Liver (tissue), 3 donors: ENCODE measurements at regions not wholly inside any gene's neighbourhood (a gene's known extent, or its start where the extent isn't known, plus 50 kb on each side); places are given as distances from the start of the nearest gene placed in this dataset.

Experiments used
- ATF3 ChIP-seq: IDR thresholded peaks from 2 replicates; pipeline ENCODE4 v1.6.1; 2016; ENCODE audit warnings: antibody characterized with exemption
- CTCF ChIP-seq: fragments of 150-350 bp; IDR thresholded peaks from 2 replicates; pipeline ENCODE4 v1.5.1; 2017; ENCODE audit warnings: improper control_type of control experiment, low read depth, low read length; ENCODE audit not compliant: missing input control
- EGR1 ChIP-seq, 2 donors: IDR thresholded peaks; 2 replicates each; pipeline ENCODE4 v1.6.1; 2016 to 2018; ENCODE audit warnings: antibody characterized with exemption in 2 of 2, low read depth in 2 of 2
- FOXA1 ChIP-seq: IDR thresholded peaks from 2 replicates; pipeline ENCODE4 v1.6.1; 2016; ENCODE audit warnings: antibody characterized with exemption
- GABPA ChIP-seq, 2 donors: IDR thresholded peaks in 1 of 2; conservative IDR thresholded peaks in 1 of 2; 2 replicates each; pipeline ENCODE4 v1.6.1; 2016; ENCODE audit warnings: antibody characterized with exemption in 2 of 2, mild to moderate bottlenecking in 1 of 2, moderate library complexity in 1 of 2
- HNF4A ChIP-seq, 2 donors: conservative IDR thresholded peaks; 2 replicates each; pipeline ENCODE4 v1.6.1; 2016; ENCODE audit warnings: antibody characterized with exemption in 2 of 2, mild to moderate bottlenecking in 2 of 2
- MAX ChIP-seq: IDR thresholded peaks from 2 replicates; pipeline ENCODE4 v1.6.1; 2016; ENCODE audit warnings: antibody characterized with exemption
- RAD21 ChIP-seq, 2 donors: IDR thresholded peaks; 2 replicates each; pipeline ENCODE4 v1.6.1; 2016; ENCODE audit warnings: antibody characterized with exemption in 2 of 2, mild to moderate bottlenecking in 2 of 2
- REST ChIP-seq: IDR thresholded peaks from 2 replicates; pipeline ENCODE4 v1.6.1; 2016; ENCODE audit warnings: antibody characterized with exemption, mild to moderate bottlenecking
- SP1 ChIP-seq: IDR thresholded peaks from 2 replicates; pipeline ENCODE4 v1.6.1; 2018; ENCODE audit warnings: antibody characterized with exemption, mild to moderate bottlenecking
- TAF1 ChIP-seq: conservative IDR thresholded peaks from 2 replicates; pipeline ENCODE4 v1.6.1; 2016; ENCODE audit warnings: antibody characterized with exemption, mild to moderate bottlenecking
- YY1 ChIP-seq: IDR thresholded peaks from 2 replicates; pipeline ENCODE4 v1.6.1; 2016; ENCODE audit warnings: antibody characterized with exemption, mild to moderate bottlenecking
- ZBTB33 ChIP-seq: IDR thresholded peaks from 2 replicates; pipeline ENCODE4 v1.6.1; 2016; ENCODE audit warnings: antibody characterized with exemption
- donor health status: healthy.
- donor health status: healthy.

- no peak for TF ChIP-seq CTCF
- TF ChIP-seq HNF4A (conservative IDR thresholded peaks at IDR 0.05) = no peak
- no peak for TF ChIP-seq MAX
- TF ChIP-seq RAD21 (IDR thresholded peaks at IDR 0.05) = no peak
- TF ChIP-seq SP1 = no peak
- TF ChIP-seq TAF1 = no peak
- no peak for TF ChIP-seq GABPA (IDR thresholded peaks at IDR 0.05 in 1 of 2, conservative IDR thresholded peaks at IDR 0.05 in 1 of 2)
- TF ChIP-seq YY1 = no peak
- no peak for TF ChIP-seq ATF3
- TF ChIP-seq REST = no peak
- no peak for TF ChIP-seq EGR1 (IDR thresholded peaks at IDR 0.05; ENCODE audit: low read depth in 2 of 2)
- TF ChIP-seq FOXA1 = no peak
- no peak for TF ChIP-seq ZBTB33
These were observed 1462.8 kb upstream of the LRRTM1 start for GRCh38 chr2:81767187-81767912.
